Suprapubic skin (tissue), 4 donors: ENCODE measurements at regions not wholly inside any gene's neighbourhood (a gene's known extent, or its start where the extent isn't known, plus 50 kb on each side); places are given as distances from the start of the nearest gene placed in this dataset.

ENCODE experiments used
- POLR2A ChIP-seq, 2 donors: fragments of 450-650 bp; IDR thresholded peaks; one replicate each; pipeline ENCODE4 v1.6.1; 2017; ENCODE audit warnings: antibody characterized with exemption in 2 of 2, mild to moderate bottlenecking in 2 of 2, moderate library complexity in 2 of 2
- POLR2AphosphoS5 ChIP-seq, 3 donors: sonication (generic); formaldehyde crosslinking; IDR thresholded peaks; one replicate each; pipeline ENCODE4 v1.6.1; 2017; ENCODE audit warnings: antibody characterized with exemption in 3 of 3
- TF ChIP-seq, protein P1 (sequence below), 2 donors: fragments of 200-600 bp in 1 of 2; fragments of 450-650 bp in 1 of 2; sonication (generic) in 1 of 2; IDR thresholded peaks; one replicate each; pipeline ENCODE4 v1.5.1; 2016 to 2019; ENCODE audit warnings: antibody characterized with exemption in 2 of 2, mild to moderate bottlenecking in 1 of 2, moderate library complexity in 1 of 2

GRCh38 chr16:86814256-86814655 lies 235.9 kb downstream of the FOXL1 start:
- no peak for TF ChIP-seq POLR2AphosphoS5 (IDR thresholded peaks at IDR 0.05)
- TF ChIP-seq POLR2A (IDR thresholded peaks at IDR 0.05): no peak
- TF ChIP-seq, protein P1, sequence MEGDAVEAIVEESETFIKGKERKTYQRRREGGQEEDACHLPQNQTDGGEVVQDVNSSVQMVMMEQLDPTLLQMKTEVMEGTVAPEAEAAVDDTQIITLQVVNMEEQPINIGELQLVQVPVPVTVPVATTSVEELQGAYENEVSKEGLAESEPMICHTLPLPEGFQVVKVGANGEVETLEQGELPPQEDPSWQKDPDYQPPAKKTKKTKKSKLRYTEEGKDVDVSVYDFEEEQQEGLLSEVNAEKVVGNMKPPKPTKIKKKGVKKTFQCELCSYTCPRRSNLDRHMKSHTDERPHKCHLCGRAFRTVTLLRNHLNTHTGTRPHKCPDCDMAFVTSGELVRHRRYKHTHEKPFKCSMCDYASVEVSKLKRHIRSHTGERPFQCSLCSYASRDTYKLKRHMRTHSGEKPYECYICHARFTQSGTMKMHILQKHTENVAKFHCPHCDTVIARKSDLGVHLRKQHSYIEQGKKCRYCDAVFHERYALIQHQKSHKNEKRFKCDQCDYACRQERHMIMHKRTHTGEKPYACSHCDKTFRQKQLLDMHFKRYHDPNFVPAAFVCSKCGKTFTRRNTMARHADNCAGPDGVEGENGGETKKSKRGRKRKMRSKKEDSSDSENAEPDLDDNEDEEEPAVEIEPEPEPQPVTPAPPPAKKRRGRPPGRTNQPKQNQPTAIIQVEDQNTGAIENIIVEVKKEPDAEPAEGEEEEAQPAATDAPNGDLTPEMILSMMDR (IDR thresholded peaks at IDR 0.05): no peak
